HT1080 (cell line): ENCODE measurements at regions not wholly inside any gene's neighbourhood (a gene's known extent, or its start where the extent isn't known, plus 50 kb on each side); places are given as distances from the start of the nearest gene placed in this dataset.
A peak's percentile ranks its signal among the peaks of the same experiment; 100 is the strongest.

Experiments used
- DNase-seq: peaks from one replicate; pipeline ENCODE4 v3.0.0-alpha.2; 2015; ENCODE audit warnings: low read depth

- no peak for DNase-seq
Measured at GRCh38 chr9:20291201-20291600, 331.1 kb downstream of the MLLT3 start.

- no peak for DNase-seq
Measured at GRCh38 chr9:20290257-20290656, 332.0 kb downstream of the MLLT3 start.

- no peak for DNase-seq
Measured at GRCh38 chr9:20289423-20290010, 332.8 kb downstream of the MLLT3 start.

GRCh38 chr9:20286969-20287368 lies 335.3 kb downstream of the MLLT3 start:
- no peak for DNase-seq

- DNase-seq, result no peak
Measured at GRCh38 chr9:20286154-20286700, 336.1 kb downstream of the MLLT3 start.

GRCh38 chr9:20284601-20285289 lies 337.6 kb downstream of the MLLT3 start:
- DNase-seq, result no peak

GRCh38 chr9:20280330-20280729 lies 342.0 kb downstream of the MLLT3 start:
- DNase-seq, result no peak

GRCh38 chr9:20276762-20277161 lies 345.5 kb downstream of the MLLT3 start:
- no peak for DNase-seq

- no peak for DNase-seq
Measured at GRCh38 chr9:20271723-20272122, 350.6 kb downstream of the MLLT3 start.

- DNase-seq, result no peak
Measured at GRCh38 chr9:20271096-20271495, 351.2 kb downstream of the MLLT3 start.

GRCh38 chr9:20270161-20270560 lies 352.1 kb downstream of the MLLT3 start:
- DNase-seq, result peak; percentile 79

GRCh38 chr9:20269620-20270019 lies 352.7 kb downstream of the MLLT3 start:
- DNase-seq, result peak; percentile 15

GRCh38 chr9:20264896-20265295 lies 357.4 kb downstream of the MLLT3 start:
- DNase-seq, result no peak

GRCh38 chr9:20262611-20263010 lies 359.7 kb downstream of the MLLT3 start:
- no peak for DNase-seq

GRCh38 chr9:20256284-20256948 lies 365.9 kb downstream of the MLLT3 start:
- no peak for DNase-seq

- no peak for DNase-seq
Measured at GRCh38 chr9:20255052-20255451, 367.2 kb downstream of the MLLT3 start.

- peak; percentile 61 for DNase-seq
Measured at GRCh38 chr9:20253635-20254034, 368.7 kb downstream of the MLLT3 start.

- DNase-seq, result no peak
Measured at GRCh38 chr9:20252778-20253177, 369.5 kb downstream of the MLLT3 start.

- DNase-seq, result no peak
Measured at GRCh38 chr9:20250791-20251190, 371.5 kb downstream of the MLLT3 start.

GRCh38 chr9:20244271-20244670 lies 378.0 kb downstream of the MLLT3 start:
- DNase-seq, result no peak

- no peak for DNase-seq
Measured at GRCh38 chr9:20243841-20244240, 378.5 kb downstream of the MLLT3 start.

- no peak for DNase-seq
Measured at GRCh38 chr9:20242510-20243189, 379.6 kb downstream of the MLLT3 start.
